GM18511 (cell line): ENCODE measurements at regions not wholly inside any gene's neighbourhood (a gene's known extent, or its start where the extent isn't known, plus 50 kb on each side); places are given as distances from the start of the nearest gene placed in this dataset.

ENCODE experiments used
- ATAC-seq: cut with Tn5 transposase; IDR thresholded peaks from one replicate; pipeline ENCODE4 v1.9.1; 2021; ENCODE audit warnings: mild to moderate bottlenecking, moderate library complexity; ENCODE audit not compliant: unreplicated experiment

DNA sequence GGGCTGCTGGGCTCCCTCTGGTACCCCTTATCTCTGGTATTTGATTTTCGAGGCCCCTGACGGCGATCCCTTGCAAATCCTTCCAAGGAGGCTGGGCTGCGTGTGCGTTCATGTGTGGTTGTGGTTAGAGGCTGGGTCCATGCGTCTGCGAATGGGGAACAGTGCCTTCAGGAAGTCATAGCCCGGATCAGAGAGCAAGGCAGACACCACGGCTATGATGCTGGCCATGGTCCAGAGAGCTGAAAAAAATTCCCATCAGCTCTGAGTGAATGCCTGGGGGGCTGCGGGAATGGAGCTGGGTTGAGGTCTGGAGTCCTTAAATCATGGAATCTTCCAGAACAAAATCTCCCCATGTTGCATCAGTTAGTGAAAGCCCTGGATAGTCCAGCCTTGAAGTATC is 145.5 kb downstream of the ACKR3 start:
- no peak for ATAC-seq

DNA sequence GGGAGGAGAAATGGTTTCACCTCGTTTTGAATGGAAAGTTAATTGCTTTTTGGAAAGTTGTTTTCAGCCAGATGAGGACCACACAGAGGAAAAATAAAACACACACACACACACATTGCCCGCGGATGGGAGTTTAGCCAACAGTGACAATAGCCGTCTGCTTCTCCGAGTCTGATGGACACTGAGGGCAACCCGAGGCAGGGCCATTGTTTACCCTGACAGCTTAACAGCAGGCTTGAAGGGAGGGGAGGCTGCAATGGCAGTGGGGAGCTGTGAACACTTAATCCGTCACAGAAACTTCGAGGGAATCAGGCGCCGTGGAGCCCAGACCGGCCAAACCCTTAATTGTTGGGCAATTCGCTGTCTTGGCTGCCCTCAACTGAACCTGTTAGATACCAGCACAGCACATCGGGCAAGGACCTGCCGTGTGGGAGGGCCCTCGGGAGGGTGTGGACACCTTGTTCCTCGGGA is 145.9 kb downstream of the ACKR3 start:
- no peak for ATAC-seq

DNA sequence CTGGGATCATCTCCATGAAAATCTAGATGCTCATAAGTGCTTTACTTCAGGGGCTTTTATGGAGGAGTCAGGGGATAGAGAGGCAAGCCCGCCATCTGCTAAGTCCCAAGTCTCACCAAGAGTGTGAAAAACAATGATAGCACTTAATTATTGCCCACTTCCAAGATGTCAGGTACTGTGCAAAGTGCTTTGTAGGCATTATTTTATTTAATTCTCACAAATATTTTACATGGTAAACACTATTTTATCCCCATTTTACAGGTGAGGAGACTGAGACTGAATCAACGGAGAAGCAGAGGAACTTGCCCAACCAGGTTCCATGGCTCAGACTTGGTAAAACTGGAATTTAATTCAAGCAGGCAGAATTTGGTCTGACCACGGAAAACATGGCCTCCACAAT is 147.5 kb downstream of the ACKR3 start:
- no peak for ATAC-seq

DNA sequence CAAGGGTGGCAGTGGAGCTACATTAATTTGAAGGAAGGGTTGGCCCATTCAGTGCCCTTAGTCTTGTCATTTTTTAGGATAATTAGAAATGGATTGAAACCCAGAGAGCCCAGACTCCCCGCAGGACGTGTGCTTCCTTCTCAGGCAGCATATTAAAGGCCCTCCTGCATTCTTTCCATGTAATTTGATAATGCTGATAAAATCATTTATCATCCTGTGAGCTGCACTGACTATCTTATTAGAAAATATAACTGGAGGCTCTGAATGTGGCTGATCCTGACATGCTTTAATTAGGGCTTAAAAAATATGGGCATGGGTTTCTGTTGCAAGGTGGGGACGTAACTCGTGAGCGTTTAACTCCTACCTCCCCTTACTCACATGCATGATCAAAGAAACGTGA is 148.1 kb downstream of the ACKR3 start:
- ATAC-seq = no peak

DNA sequence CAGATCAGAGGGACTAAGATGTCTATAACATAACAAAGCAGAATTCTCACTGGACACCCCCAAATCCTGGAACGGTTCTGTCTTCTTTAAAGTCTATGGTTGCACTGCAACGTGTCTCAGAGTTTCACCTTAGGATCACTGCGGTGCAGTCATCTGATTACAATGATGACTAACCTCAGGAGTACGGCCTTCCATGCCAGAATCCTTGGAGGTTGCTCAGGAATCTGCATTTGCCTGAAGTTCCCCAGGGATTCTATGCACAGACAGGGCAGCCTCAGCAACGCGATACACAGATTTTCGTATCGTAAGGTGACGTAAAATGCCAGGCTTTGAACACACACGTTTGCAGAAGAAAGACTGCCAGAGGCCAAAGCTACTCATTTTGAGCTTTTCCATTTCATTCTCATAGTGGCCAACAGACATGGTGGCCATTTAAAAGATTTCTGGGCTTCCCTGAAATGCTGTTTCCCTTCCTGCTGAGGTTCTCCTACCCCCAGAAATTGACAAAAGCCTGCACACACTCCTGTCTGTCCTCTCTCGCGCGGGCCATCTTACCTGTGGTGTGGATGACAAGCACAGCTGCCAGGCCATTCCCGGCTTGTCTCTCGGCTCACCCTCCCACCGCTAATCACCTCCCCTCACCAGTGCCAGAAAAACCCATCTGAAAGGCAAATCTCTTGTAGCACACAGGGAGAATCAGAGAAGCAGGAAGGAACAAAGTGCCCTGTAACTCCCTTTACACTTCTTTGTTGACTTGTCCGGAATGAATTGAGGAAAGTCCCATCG is 148.8 kb downstream of the ACKR3 start:
- no peak for ATAC-seq

DNA sequence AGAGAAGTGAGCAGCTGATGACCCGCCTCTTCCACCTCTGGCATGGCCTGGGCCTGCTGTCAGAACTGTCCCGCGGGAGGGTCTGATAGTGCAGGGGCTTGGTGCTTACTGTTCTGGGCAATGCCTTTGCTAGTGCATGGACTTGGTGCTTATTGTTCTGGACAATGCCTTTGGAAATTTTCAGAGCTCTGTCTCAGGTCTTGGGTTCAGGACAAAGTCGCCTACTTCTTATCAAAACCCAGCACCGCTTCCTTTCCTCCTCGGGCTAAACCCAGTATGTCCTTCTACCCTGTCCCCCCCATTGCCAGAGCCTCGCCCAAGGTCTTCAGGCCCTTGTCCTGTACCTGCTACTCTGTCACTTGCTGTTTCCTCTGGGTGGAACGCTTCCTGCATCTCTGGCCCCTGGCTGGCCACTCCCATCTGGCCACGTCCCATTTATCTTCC is 149.6 kb downstream of the ACKR3 start:
- no peak for ATAC-seq

DNA sequence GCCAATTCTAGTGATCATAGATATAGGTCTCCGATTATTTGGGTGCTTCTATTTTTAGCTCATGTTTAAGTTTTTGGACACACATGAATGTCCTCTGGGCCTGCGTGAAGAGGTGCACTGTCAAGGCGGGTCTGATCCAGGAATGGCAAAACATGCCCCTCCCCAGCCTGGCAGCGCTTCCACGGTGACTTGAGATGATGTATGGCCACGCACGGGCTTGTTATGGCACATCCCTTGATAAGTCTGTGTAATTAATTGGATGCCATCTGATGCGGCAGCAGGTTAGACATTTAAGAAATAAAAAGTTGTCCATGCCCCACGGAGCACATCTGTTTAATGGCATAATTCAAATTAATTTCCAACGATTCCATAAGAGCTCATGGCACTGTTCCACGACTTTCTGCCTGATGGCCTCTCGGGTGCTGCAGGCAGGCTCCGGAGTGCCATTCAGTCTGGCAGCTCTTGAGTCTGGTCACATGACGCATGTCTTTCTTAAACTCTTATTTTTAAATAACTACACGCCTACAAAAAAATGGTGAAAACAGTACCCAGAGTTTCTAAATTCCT is 151.4 kb downstream of the ACKR3 start:
- ATAC-seq = no peak

DNA sequence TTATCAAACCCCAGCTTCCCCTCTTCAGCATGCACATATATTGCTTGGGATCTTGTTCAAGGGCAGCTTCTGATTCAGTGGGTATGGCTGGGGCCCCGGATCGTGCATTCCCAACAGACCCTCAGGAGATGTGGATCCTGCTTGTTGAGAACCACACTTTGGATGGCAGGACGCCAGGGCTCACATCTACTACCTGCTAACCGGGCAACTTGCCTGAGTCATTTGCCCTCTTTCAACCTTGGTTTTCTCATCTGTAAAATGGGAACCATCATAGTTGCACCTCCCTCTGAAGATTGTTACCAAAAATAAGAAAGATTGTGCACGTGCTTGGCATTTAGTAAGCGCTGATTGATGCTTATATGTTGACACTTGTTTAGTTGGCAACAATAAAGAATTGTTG is 154.6 kb downstream of the ACKR3 start:
- no peak for ATAC-seq

DNA sequence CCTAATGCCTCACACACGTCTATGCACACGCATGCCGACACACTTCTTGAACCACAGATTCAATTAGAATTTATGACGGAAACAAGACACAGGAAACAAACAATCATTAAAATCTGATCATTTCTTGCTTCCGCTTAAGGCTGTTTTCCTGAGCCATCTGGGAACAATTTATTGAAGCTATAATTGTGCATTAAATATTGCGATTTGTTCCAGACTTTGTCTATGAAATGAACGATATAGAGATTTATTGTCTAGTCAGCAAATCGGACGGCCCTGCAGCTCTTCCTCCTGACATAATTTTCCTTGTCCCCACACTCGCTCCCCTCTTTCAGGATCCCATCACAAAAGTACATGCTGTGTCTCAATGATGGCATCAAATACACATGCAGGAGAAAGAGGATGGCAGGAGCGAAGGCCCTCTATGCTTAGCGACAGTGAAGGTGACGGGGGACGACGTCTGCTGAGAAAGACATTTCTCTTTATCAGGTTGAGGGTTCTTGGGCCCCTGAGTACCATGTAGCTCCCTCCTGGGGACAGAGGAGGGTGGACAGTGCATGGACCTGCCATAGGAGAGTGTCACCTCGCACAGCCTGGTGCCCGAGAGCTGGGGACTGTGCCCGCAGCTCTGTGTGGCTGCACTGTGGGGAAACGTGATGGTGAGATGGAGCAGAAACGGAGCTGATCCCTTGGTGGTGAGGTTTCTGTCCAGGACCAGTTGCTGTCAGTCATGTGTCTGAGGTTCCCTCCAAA is 157.3 kb downstream of the ACKR3 start:
- no peak for ATAC-seq

DNA sequence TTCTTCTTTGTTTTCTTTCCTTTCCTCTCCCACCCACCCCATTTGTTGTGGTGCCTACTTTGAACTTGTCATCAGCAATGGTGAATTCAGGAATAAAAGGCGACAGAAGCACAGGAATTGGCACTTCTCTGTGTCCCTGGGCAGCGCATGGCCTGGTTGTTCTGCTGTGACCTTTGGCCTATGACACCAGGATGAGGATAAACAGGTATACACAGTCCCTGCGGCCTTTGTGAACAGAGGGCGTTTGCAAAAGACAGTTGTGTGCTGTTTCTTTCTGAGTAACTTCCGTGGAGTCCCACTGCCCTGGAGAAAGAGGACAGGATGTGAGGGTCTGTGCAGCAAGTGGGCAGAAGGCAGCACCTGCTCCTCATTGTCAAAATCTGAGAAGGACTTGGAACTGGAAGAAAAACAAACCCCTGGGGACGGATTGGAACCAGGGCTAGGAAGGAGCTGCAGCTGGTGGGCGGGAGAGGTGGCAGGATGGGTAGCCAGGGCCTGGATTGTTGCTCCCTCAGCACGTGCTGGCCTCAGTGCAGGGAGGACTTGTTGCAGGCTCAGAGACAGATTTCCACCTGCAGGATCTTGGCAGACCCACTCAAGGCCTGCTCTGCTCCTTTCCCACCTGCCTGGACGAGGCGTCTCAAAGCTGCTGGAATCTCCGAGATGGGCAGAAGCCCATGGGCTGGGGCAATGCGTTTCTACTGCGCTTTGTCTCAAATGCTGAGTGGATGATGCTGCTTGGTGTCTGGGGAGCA is 159.5 kb downstream of the ACKR3 start:
- no peak for ATAC-seq

DNA sequence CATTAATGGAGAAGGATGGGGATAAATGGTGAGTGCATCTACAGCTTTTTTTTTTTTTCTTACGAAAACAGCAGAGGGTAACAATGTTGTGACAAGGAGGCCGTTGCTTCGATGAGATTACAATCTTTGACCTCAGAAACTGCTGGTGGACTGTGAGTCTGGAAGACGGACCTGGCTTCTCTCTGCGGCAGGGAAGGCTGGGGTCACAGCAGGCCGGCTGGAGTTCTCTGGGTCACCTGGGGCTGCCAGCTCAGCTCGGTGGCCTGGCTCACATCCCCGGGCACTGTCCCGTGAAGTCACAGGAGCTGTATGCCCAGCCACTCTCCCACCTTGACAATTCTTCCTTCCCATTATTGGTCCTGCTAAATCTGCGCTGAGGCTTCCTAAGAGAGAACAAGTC is 160.8 kb downstream of the ACKR3 start:
- no peak for ATAC-seq

DNA sequence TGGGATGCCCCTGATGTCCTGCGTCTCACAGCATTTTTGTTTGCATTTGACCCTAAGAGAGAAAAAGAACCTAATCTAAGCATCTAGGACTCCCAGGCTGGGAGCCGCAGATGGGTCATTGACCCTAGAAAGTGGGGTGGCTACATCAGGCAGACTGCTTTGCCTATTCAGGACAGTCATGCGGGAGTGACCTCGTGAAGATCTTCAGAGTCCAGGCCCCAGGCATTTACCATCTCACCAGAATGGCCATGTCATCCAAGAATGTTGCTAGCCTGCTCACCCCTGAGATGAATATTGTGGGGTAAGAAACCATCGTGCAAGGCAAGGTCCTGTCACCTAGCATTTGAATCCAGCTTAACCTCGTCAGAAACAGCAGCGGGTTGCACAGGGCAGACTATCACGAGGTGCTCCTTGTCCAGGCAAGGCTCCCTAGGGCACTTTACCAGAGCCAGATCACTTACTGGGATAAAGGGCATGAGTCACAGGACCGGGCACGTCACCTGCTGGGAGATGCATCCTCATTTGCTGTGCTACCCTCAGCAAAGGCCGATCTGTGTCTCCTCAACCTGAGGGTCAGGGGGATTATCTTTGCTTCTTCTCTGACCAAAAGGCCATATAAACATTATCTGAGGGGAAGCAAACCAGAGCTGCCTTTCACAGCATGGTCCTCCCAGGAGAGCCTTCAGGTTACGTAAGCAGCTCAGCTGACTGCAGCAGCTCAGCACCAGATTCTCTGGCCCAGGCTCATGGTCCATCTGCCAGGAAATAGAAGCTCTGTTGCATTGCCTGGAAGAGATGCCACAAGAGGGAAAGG is 162.3 kb downstream of the ACKR3 start:
- ATAC-seq = no peak

DNA sequence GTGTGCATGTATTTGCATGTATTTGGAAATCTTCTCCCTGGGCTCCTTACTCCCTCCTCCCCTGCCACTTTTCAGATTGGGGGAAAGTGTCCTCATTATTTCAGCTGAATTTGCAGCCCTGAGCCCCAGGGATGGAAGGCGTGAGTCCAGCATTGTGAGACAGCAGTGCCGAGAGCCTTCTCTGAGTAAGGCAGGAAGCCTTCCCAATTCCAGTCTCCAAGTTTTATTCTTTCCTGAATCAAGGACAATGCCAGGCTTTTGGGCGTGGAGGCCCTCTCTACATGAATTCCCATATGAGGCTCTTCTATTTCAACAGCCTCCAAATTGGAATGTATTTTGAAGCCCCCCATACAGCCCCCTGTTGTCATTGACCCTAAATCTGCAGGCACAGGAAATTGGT is 163.5 kb downstream of the ACKR3 start:
- ATAC-seq = no peak

DNA sequence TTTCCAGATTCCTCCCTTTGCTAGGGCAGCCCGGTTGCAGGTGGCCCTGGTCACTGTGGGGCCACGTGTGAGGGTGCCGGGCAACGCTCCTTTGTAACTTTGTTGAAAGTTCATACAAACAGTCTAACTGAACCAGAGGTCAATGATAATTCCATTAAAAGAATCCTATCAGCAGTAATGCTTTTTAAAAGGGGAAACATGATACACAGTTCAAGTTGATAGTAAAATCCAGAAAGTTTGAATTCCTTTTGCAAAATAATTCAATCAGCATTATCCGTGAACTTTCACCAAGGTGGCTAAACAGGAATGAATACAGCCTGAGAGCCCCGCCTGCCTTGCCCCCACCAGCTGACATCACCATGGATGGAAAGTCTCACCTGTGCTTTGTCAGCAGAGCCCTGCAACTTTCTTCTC is 166.2 kb downstream of the ACKR3 start:
- no peak for ATAC-seq

DNA sequence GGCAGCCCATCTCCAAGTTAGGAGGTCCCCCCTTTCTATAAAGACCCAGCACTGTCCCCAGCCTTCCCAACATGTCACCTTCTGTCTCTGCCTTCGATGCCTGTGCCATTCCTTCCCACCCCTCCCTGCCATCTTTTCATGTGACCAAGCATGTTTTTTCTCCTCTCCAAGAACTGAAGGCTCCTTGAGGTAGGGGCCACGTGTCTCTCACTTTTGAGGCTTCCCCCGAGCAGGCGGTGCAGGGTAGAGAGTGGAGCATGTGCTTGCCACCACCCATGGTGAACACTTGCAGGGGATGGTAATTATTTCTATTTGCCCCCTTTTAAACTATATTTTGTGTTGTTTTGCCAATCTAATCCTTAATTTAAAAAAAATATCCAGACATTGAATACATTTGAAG is 168.4 kb downstream of the ACKR3 start:
- ATAC-seq = no peak

DNA sequence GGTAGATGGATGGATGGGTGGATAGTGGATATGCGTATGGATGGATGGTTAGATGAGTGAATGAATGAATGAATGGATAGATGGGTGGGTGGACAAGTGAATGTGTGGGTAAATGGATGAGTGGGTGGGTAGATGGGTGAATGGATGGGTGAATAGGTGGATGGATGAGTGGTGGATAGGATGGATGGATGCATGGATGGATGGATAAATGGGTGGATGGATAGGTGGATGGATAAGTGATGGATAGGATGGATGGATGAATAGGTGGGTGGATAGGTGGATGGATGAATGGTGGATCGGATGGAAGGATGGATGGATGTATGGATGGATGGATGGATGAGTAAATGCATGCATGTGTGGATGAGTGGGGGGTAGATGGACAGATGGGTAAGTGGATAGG is 169.3 kb downstream of the ACKR3 start:
- no peak for ATAC-seq

DNA sequence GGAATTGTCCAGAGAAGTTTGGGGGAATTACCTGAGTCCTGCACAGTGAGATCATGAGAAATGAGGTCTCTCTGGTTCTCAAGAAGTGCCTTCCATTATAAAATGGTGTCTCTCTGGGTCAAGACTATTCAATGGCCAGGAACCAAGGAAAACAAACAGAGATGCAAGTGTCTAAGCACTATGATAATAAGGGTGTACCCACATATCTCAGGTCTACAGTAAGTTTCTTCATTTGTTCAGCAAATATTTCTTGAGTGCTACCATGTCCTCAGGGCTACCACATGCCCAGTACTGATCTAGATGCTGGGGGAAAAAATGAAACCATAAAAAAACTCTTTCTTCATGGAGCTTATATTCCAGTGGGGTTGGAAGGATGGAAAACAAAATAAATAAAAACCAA is 170.0 kb downstream of the ACKR3 start:
- ATAC-seq = no peak

DNA sequence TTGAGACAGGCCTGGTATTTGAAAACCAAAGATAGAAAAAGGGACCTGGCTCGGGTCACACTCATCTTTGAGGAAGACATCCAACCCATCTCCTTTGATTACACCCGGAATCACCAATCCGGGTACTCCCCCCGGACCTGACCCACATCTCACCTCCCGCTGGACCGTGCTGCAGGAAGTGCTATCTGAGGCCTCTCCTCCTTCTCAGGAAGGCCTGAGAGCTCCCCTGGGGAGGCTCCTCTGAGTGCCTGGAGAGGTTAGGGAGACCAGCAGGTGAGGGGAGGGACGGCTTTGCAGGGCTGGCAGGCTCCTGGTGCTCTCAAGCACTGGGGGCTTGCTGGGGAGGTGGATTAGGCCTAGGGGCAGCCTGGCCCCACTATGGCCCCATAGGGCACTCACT is 170.9 kb downstream of the ACKR3 start:
- ATAC-seq = no peak

DNA sequence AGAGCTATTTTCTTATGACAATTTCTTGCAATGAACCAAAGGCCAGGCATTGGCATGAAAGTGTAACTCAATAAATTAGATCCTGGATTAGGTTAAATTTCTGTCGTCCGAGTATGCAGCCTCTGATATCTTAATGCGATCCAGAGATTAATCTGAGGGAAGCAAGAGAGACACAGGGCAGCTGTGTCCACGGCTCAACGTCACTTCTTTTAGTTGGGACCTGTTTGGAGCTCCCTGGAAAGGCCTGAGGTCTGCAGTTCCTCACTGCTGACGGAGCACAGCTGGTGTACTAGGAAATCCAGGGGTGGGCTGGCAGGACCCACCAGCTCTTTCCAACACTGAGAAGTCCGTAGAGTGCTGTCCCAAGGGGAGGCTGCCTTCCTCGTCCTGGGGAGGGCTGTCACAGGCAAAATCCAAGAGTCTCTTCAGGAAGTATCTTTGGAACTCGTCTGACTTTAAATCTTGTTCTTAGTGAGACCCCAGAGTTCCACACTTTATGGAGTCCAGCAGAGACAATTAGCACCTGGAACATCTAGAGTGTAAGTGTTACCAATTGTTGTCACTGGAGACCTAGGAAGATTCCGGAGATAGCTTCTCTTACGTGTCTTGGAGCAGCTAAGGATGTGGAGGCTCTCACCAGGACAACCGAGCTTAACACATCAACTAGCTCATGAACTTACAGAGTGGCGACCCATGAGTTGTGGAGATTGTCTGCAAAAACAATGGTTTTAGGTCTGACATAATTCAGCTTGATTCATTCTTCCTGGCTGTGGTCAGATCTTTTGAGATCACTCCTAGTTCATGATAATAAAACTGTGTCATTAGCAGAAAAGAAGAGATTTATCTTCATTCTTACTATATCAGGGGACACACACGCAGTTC is 173.7 kb downstream of the ACKR3 start:
- no peak for ATAC-seq

DNA sequence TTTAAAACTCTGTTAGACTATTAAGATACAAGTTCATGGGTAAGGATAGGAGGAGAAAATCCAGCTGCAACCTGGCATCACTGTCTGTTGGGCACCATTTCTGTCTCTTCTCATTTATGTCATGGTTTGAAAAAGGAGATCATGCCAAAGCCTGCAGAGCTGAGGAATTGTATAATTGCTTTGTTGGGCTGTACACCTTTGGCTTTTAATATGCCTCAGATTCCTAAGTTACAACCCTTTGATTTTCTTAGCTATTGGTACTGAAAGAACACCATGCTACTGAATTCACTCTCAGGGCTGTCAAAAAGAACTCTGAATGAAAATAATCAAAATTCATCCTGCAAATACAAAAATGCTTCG is 174.3 kb downstream of the ACKR3 start:
- no peak for ATAC-seq
